Gastroesophageal sphincter (tissue), 3 donors: ENCODE measurements at regions not wholly inside any gene's neighbourhood (a gene's known extent, or its start where the extent isn't known, plus 50 kb on each side); places are given as distances from the start of the nearest gene placed in this dataset.

ENCODE experiments used
- EP300 ChIP-seq: sonication (generic); formaldehyde crosslinking; IDR thresholded peaks from one replicate; pipeline ENCODE4 v1.6.1; 2017; ENCODE audit warnings: antibody characterized with exemption, mild to moderate bottlenecking
- TF ChIP-seq, protein P1 (sequence below), 4 experiments: fragments of 200-600 bp in 2 of 4; fragments of 450-650 bp in 2 of 4; sonication (generic) in 1 of 4; IDR thresholded peaks; one replicate each; pipeline ENCODE4 v1.5.1; 2017 to 2019; ENCODE audit warnings: antibody characterized with exemption in 4 of 4, mild to moderate bottlenecking in 2 of 4, moderate library complexity in 2 of 4

DNA sequence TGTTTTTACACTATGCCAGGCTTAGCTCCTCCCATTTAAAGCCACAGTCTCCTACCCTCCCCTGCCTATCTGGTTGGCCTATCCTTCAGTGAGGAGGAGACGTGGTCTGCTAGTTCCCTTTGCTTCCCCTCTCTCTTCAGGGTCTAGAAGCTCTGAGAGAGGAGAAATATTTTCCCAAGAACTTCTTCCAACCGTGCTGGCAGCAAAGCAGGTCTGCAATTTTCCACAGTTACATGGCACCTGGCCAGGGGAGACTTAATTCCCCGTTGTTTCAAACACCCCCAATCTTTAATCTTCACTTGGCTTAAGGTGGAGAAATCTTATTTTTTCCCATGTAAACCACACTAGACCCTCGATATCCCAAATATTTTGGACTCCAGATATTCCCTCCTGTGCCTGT, 149.5 kb upstream of the MCTP2 start:
- TF ChIP-seq, protein P1, sequence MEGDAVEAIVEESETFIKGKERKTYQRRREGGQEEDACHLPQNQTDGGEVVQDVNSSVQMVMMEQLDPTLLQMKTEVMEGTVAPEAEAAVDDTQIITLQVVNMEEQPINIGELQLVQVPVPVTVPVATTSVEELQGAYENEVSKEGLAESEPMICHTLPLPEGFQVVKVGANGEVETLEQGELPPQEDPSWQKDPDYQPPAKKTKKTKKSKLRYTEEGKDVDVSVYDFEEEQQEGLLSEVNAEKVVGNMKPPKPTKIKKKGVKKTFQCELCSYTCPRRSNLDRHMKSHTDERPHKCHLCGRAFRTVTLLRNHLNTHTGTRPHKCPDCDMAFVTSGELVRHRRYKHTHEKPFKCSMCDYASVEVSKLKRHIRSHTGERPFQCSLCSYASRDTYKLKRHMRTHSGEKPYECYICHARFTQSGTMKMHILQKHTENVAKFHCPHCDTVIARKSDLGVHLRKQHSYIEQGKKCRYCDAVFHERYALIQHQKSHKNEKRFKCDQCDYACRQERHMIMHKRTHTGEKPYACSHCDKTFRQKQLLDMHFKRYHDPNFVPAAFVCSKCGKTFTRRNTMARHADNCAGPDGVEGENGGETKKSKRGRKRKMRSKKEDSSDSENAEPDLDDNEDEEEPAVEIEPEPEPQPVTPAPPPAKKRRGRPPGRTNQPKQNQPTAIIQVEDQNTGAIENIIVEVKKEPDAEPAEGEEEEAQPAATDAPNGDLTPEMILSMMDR (IDR thresholded peaks at IDR 0.05): no peak
- no peak for TF ChIP-seq EP300
